IMR-90 (cell line): ENCODE measurements at regions not wholly inside any gene's neighbourhood (a gene's known extent, or its start where the extent isn't known, plus 50 kb on each side); places are given as distances from the start of the nearest gene placed in this dataset.

Experiments
- BHLHE40 ChIP-seq: fragments of 150-350 bp; IDR thresholded peaks from 2 replicates; pipeline ENCODE4 v1.6.1; 2016; ENCODE audit warnings: mild to moderate bottlenecking, low read depth, low read length
- CEBPB ChIP-seq: IDR thresholded peaks from 2 replicates; pipeline ENCODE4 v1.6.1; 2012; ENCODE audit warnings: low read depth, low read length, improper control_type of control experiment
- MAFK ChIP-seq: IDR thresholded peaks from 2 replicates; pipeline ENCODE4 v1.6.1; 2012; ENCODE audit warnings: low read depth, low read length, improper control_type of control experiment
- MAZ ChIP-seq: IDR thresholded peaks from 2 replicates; pipeline ENCODE4 v1.6.1; 2012; ENCODE audit warnings: low read depth, mild to moderate bottlenecking, low read length, improper control_type of control experiment, moderate library complexity, borderline replicate concordance
- POLR2A ChIP-seq: IDR thresholded peaks from 2 replicates; pipeline ENCODE4 v1.6.1; 2012; ENCODE audit warnings: mild to moderate bottlenecking, low read depth, low read length
- RAD21 ChIP-seq: IDR thresholded peaks from 2 replicates; pipeline ENCODE4 v1.6.1; 2012; ENCODE audit warnings: low read length, improper control_type of control experiment
- TF ChIP-seq, protein P1 (sequence below): conservative IDR thresholded peaks from 2 replicates; pipeline ENCODE4 v1.5.1; 2012; ENCODE audit warnings: mild to moderate bottlenecking, low read depth, low read length, improper control_type of control experiment

DNA sequence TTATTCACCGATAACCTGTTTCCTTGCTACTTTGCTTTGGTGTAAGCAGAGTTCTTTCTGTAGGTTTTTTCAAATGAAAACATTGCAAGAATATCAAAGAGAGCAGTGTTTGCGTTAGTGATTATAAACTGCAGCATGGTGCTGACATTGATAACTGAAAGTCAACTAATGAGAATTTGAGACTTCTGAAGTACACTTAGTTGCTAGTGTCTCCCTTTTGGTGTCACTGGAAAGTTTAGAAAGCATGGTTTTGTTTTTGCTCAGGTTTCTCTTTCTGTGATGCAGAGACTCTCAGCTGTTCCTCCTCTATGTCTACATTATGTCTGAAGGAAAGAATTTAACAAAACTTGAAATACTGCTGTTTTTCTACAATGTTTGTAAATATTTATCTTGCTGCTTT is 80.2 kb upstream of the ZNF169 start:
- TF ChIP-seq, protein P1, sequence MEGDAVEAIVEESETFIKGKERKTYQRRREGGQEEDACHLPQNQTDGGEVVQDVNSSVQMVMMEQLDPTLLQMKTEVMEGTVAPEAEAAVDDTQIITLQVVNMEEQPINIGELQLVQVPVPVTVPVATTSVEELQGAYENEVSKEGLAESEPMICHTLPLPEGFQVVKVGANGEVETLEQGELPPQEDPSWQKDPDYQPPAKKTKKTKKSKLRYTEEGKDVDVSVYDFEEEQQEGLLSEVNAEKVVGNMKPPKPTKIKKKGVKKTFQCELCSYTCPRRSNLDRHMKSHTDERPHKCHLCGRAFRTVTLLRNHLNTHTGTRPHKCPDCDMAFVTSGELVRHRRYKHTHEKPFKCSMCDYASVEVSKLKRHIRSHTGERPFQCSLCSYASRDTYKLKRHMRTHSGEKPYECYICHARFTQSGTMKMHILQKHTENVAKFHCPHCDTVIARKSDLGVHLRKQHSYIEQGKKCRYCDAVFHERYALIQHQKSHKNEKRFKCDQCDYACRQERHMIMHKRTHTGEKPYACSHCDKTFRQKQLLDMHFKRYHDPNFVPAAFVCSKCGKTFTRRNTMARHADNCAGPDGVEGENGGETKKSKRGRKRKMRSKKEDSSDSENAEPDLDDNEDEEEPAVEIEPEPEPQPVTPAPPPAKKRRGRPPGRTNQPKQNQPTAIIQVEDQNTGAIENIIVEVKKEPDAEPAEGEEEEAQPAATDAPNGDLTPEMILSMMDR: no peak
- TF ChIP-seq POLR2A (no peak), CEBPB (no peak), BHLHE40 (no peak), MAFK (no peak), MAZ (no peak), RAD21 (no peak)
